T-helper 17 cell (primary cell): ENCODE measurements at regions not wholly inside any gene's neighbourhood (a gene's known extent, or its start where the extent isn't known, plus 50 kb on each side); places are given as distances from the start of the nearest gene placed in this dataset.
"Not testable (repeated sequence)": the region's sequence is repeated elsewhere in the genome, so short reads cannot be mapped to it uniquely, and the experiment has no call there.

Source experiments
- ATAC-seq: fragments of 150-1000 bp; cut with Tn5 transposase; 2 replicates; pipeline ENCODE4 v1.10.0; 2021; ENCODE audit warnings: mild to moderate bottlenecking, moderate library complexity
- DNase-seq, 3 donors: peaks; one replicate each; pipeline versions ENCODE4 v3.0.0 to v3.0.0-alpha.2; 2020 to 2021
- H3K9me3 ChIP-seq: one replicate; pipeline ENCODE4 v1.7.0; 2013; ENCODE audit warnings: low read length, mild to moderate bottlenecking; ENCODE audit not compliant: control insufficient read depth, poor library complexity, severe bottlenecking
- H3K27ac Mint-ChIP-seq: one replicate; pipeline ENCODE4 v1.8.0; 2022; ENCODE audit warnings: mild to moderate bottlenecking, moderate library complexity, mixed read lengths
- H3K27me3 Mint-ChIP-seq: one replicate; pipeline ENCODE4 v1.8.0; 2022; ENCODE audit warnings: mixed read lengths
- H3K36me3 Mint-ChIP-seq: one replicate; pipeline ENCODE4 v1.8.0; 2022; ENCODE audit warnings: low read depth, mixed read lengths
- H3K4me1 Mint-ChIP-seq: one replicate; pipeline ENCODE4 v1.8.0; 2022; ENCODE audit warnings: mild to moderate bottlenecking, mixed read lengths
- H3K4me3 Mint-ChIP-seq: one replicate; pipeline ENCODE4 v1.8.0; 2022; ENCODE audit warnings: mild to moderate bottlenecking, moderate library complexity, mixed read lengths

- DNase-seq = no peak
- no peak overlapping the region for H3K4me3 Mint-ChIP-seq
- H3K36me3 Mint-ChIP-seq = no peaks in the 10 kb centered on the region
- H3K9me3 ChIP-seq = no peaks in the 10 kb centered on the region
- H3K27me3 Mint-ChIP-seq = peaks cover 17% of the 10 kb centered on the region
- ATAC-seq = no peak
- no peak overlapping the region for H3K27ac Mint-ChIP-seq
- peaks cover 8% of the 10 kb centered on the region for H3K4me1 Mint-ChIP-seq
These were observed 96.4 kb downstream of the ACTL7B start for GRCh38 chr9:108759399-108759798.

- no peak overlapping the region for H3K27ac Mint-ChIP-seq
- no peak overlapping the region for H3K4me3 Mint-ChIP-seq
- H3K27me3 Mint-ChIP-seq = peaks cover 17% of the 10 kb centered on the region
- ATAC-seq (no peak), DNase-seq (no peak)
- H3K4me1 Mint-ChIP-seq = peaks cover 8% of the 10 kb centered on the region
- no peaks in the 10 kb centered on the region for H3K36me3 Mint-ChIP-seq
- no peaks in the 10 kb centered on the region for H3K9me3 ChIP-seq
These were observed 98.9 kb downstream of the ACTL7B start for GRCh38 chr9:108756746-108757490.

- DNase-seq (no peak), ATAC-seq (no peak)
- H3K27ac Mint-ChIP-seq = no peak overlapping the region
- H3K4me3 Mint-ChIP-seq = no peak overlapping the region
- H3K36me3 Mint-ChIP-seq = no peaks in the 10 kb centered on the region
- H3K27me3 Mint-ChIP-seq = peaks cover 17% of the 10 kb centered on the region
- H3K4me1 Mint-ChIP-seq = peaks cover 3% of the 10 kb centered on the region
- H3K9me3 ChIP-seq = no peaks in the 10 kb centered on the region
These were observed 99.8 kb downstream of the ACTL7B start for GRCh38 chr9:108755979-108756378.

- peaks cover 6% of the 10 kb centered on the region for H3K27me3 Mint-ChIP-seq
- DNase-seq (no peak), ATAC-seq (no peak)
- H3K36me3 Mint-ChIP-seq = no peaks in the 10 kb centered on the region
- no peak overlapping the region for H3K27ac Mint-ChIP-seq
- no peaks in the 10 kb centered on the region for H3K4me1 Mint-ChIP-seq
- H3K4me3 Mint-ChIP-seq = no peak overlapping the region
- H3K9me3 ChIP-seq = no peaks in the 10 kb centered on the region
These were observed 104.4 kb downstream of the ACTL7B start for GRCh38 chr9:108751369-108751768.

- no peak for ATAC-seq
- DNase-seq = no peak
- H3K27ac Mint-ChIP-seq = no peak overlapping the region
- H3K4me1 Mint-ChIP-seq = no peaks in the 10 kb centered on the region
- peaks cover 12% of the 10 kb centered on the region for H3K27me3 Mint-ChIP-seq
- H3K9me3 ChIP-seq = no peaks in the 10 kb centered on the region
- H3K4me3 Mint-ChIP-seq = no peak overlapping the region
- H3K36me3 Mint-ChIP-seq = no peaks in the 10 kb centered on the region
These were observed 105.0 kb downstream of the ACTL7B start for GRCh38 chr9:108750661-108751215.

- H3K4me1 Mint-ChIP-seq = no peaks in the 10 kb centered on the region
- no peak overlapping the region for H3K27ac Mint-ChIP-seq
- no peaks in the 10 kb centered on the region for H3K36me3 Mint-ChIP-seq
- H3K4me3 Mint-ChIP-seq = no peak overlapping the region
- H3K9me3 ChIP-seq = no peaks in the 10 kb centered on the region
- DNase-seq = no peak
- H3K27me3 Mint-ChIP-seq = peaks cover 16% of the 10 kb centered on the region
- no peak for ATAC-seq
These were observed 107.0 kb downstream of the ACTL7B start for GRCh38 chr9:108748776-108749175.

GRCh38 chr9:108746864-108747263 lies 108.9 kb downstream of the ACTL7B start:
- ATAC-seq (no peak), DNase-seq (no peak)
- Mint-ChIP-seq H3K27ac (no peak overlapping the region), H3K27me3 (peaks cover 16% of the 10 kb centered on the region), H3K4me3 (no peak overlapping the region), H3K36me3 (no peaks in the 10 kb centered on the region), H3K4me1 (no peaks in the 10 kb centered on the region)
- H3K9me3 ChIP-seq = no peaks in the 10 kb centered on the region

GRCh38 chr9:108746001-108746400 lies 109.8 kb downstream of the ACTL7B start:
- peaks cover 16% of the 10 kb centered on the region for H3K27me3 Mint-ChIP-seq
- H3K27ac Mint-ChIP-seq = no peak overlapping the region
- H3K9me3 ChIP-seq = no peaks in the 10 kb centered on the region
- H3K36me3 Mint-ChIP-seq = no peaks in the 10 kb centered on the region
- DNase-seq = no peak
- no peak overlapping the region for H3K4me3 Mint-ChIP-seq
- ATAC-seq = no peak
- no peaks in the 10 kb centered on the region for H3K4me1 Mint-ChIP-seq

- Mint-ChIP-seq H3K4me1 (no peaks in the 10 kb centered on the region), H3K4me3 (no peak overlapping the region), H3K36me3 (no peaks in the 10 kb centered on the region), H3K27me3 (peaks cover 16% of the 10 kb centered on the region), H3K27ac (no peak overlapping the region)
- no peak for ATAC-seq
- no peak for DNase-seq
- no peaks in the 10 kb centered on the region for H3K9me3 ChIP-seq
These were observed 111.1 kb downstream of the ACTL7B start for GRCh38 chr9:108744641-108745040.

- Mint-ChIP-seq H3K36me3 (no peaks in the 10 kb centered on the region), H3K27me3 (peaks cover 16% of the 10 kb centered on the region)
- ATAC-seq = no peak
These were observed 111.8 kb downstream of the ACTL7B start for GRCh38 chr9:108743901-108744371.

GRCh38 chr9:108743416-108743815 lies 112.4 kb downstream of the ACTL7B start:
- H3K9me3 ChIP-seq = no peaks in the 10 kb centered on the region
- Mint-ChIP-seq H3K27me3 (peaks cover 14% of the 10 kb centered on the region), H3K36me3 (no peaks in the 10 kb centered on the region), H3K4me1 (no peaks in the 10 kb centered on the region), H3K4me3 (no peak overlapping the region), H3K27ac (no peak overlapping the region)
- ATAC-seq = no peak
- no peak for DNase-seq

More at GRCh38 chr9:108743901-108744371, 111.8 kb downstream of the ACTL7B start:
- H3K9me3 ChIP-seq = no peaks in the 10 kb centered on the region
- Mint-ChIP-seq H3K4me1 (no peaks in the 10 kb centered on the region), H3K4me3 (no peak overlapping the region), H3K27ac (no peak overlapping the region)
- DNase-seq = no peak

GRCh38 chr9:108742191-108742590 lies 113.6 kb downstream of the ACTL7B start:
- no peak overlapping the region for H3K4me3 Mint-ChIP-seq
- H3K4me1 Mint-ChIP-seq = no peaks in the 10 kb centered on the region
- DNase-seq = no peak
- H3K27ac Mint-ChIP-seq = no peak overlapping the region
- H3K27me3 Mint-ChIP-seq = peaks cover 12% of the 10 kb centered on the region
- H3K9me3 ChIP-seq = no peaks in the 10 kb centered on the region
- H3K36me3 Mint-ChIP-seq = no peaks in the 10 kb centered on the region
- ATAC-seq = no peak

- H3K4me3 Mint-ChIP-seq, H3K27ac Mint-ChIP-seq, H3K9me3 ChIP-seq, DNase-seq, ATAC-seq, H3K36me3 Mint-ChIP-seq, H3K27me3 Mint-ChIP-seq, H3K4me1 Mint-ChIP-seq: not testable (repeated sequence)
These were observed 124.5 kb downstream of the ACTL7B start for GRCh38 chr9:108731292-108731691.

- no peaks in the 10 kb centered on the region for H3K4me1 Mint-ChIP-seq
- ATAC-seq (no peak), DNase-seq (no peak)
- H3K36me3 Mint-ChIP-seq = no peaks in the 10 kb centered on the region
- no peak overlapping the region for H3K4me3 Mint-ChIP-seq
- H3K27ac Mint-ChIP-seq = no peak overlapping the region
- H3K9me3 ChIP-seq = no peaks in the 10 kb centered on the region
- peaks cover 21% of the 10 kb centered on the region for H3K27me3 Mint-ChIP-seq
These were observed 128.1 kb downstream of the ACTL7B start for GRCh38 chr9:108727580-108728111.
